AG10803 (cell line): ENCODE measurements at regions not wholly inside any gene's neighbourhood (a gene's known extent, or its start where the extent isn't known, plus 50 kb on each side); places are given as distances from the start of the nearest gene placed in this dataset.
A peak's percentile ranks its signal among the peaks of the same experiment; 100 is the strongest.

Experiments
- DNase-seq: peaks from one replicate; pipeline ENCODE4 v3.0.0; 2010; ENCODE audit warnings: low read depth
- H3K4me3 ChIP-seq: 2 replicates; pipeline ENCODE4 v1.5.1; 2011; ENCODE audit warnings: mild to moderate bottlenecking, low read length, control low read depth
- CTCF ChIP-seq: conservative IDR thresholded peaks from 2 replicates; pipeline ENCODE4 v1.5.1; 2011; ENCODE audit warnings: mild to moderate bottlenecking, low read length, control low read depth, inconsistent platforms

- TF ChIP-seq CTCF: no peak
- no peak for DNase-seq
- H3K4me3 ChIP-seq: no peak overlapping the region
Measured at GRCh38 chr7:68291710-68292109, 1295.1 kb downstream of the TYW1 start.

GRCh38 chr7:68295386-68295785 is 1298.8 kb downstream of the TYW1 start:
- H3K4me3 ChIP-seq: no peak overlapping the region
- no peak for TF ChIP-seq CTCF
- no peak for DNase-seq

- no peak for DNase-seq
- H3K4me3 ChIP-seq: no peak overlapping the region
- TF ChIP-seq CTCF: no peak
Measured at GRCh38 chr7:68304536-68304935, 1293.7 kb upstream of the AUTS2 start.

- H3K4me3 ChIP-seq: no peak overlapping the region
- DNase-seq: no peak
Measured at GRCh38 chr7:68306692-68307107, 1291.6 kb upstream of the AUTS2 start.

GRCh38 chr7:68309271-68309670 is 1289.0 kb upstream of the AUTS2 start:
- no peak for TF ChIP-seq CTCF
- no peak for DNase-seq
- no peak overlapping the region for H3K4me3 ChIP-seq

More at GRCh38 chr7:68306692-68307107, 1291.6 kb upstream of the AUTS2 start:
- no peak for TF ChIP-seq CTCF

- no peak for TF ChIP-seq CTCF
- H3K4me3 ChIP-seq: no peak overlapping the region
- peak; percentile 51 for DNase-seq
Measured at GRCh38 chr7:68309806-68310205, 1288.5 kb upstream of the AUTS2 start.

- DNase-seq: no peak
- TF ChIP-seq CTCF: no peak
- no peak overlapping the region for H3K4me3 ChIP-seq
Measured at GRCh38 chr7:68311958-68312357, 1286.3 kb upstream of the AUTS2 start.
